ENCODE measurements at regions not wholly inside any gene's neighbourhood (a gene's known extent, or its start where the extent isn't known, plus 50 kb on each side); places are given as distances from the start of the nearest gene placed in this dataset.

DNA sequence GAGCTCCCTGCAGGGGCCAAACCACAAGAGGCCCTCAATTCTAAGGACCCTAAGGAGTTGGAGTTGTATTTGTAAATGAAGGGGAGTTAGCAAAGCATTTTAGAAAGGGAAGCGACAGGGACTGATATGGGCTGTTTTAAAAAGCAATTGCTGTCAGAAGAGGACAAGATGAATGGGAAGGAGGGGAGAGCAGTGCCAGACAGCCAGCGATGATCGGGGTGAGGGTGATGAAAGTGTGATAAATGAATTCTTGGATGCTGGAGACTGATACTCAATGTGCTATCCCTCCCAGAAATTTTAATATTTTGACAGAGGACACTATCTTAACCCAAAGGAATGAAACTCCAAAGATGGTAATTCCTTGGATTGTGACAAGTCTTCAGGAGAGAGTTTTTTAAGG lies 289.2 kb downstream of the CLIC5 start:
- no peak for TF ChIP-seq POLR2A (IDR thresholded peaks at IDR 0.05)
- no peak for TF ChIP-seq CTCF (IDR thresholded peaks at IDR 0.05 in 8 of 11, conservative IDR thresholded peaks at IDR 0.05 in 3 of 11)
